ENCODE measurements at regions not wholly inside any gene's neighbourhood (a gene's known extent, or its start where the extent isn't known, plus 50 kb on each side); places are given as distances from the start of the nearest gene placed in this dataset.

DNA sequence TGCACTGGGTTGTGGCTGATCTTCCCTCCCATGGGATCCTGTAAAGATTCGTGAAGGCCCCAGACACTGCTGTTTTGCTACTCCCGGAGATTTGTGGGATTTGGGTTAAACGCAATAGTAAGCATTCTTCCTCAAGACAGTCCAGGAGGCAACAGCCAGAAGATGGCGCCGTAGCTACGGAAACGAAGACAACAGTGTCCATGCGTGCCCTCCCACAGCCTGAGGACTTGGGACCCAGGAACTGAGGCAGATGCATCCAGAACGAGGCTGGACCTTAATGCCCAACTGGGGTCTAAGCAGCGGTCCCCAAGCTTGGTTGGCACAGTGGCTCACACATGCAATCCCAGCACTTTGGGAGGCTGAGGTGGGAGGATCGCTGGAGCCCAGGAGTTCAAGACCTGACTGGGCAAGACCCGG, 57.6 kb upstream of the ZNF507 start:
- no peak for TF ChIP-seq POLR2A (IDR thresholded peaks at IDR 0.05; ENCODE audit: low read depth, low read length)
- no peak for TF ChIP-seq POLR2AphosphoS5 (IDR thresholded peaks at IDR 0.05; ENCODE audit: low read depth, low read length)
- no peak for TF ChIP-seq TAF1 (IDR thresholded peaks at IDR 0.05; ENCODE audit: borderline replicate concordance, low read depth, low read length)

Measured in GM12892 (cell line).